ENCODE measurements at regions not wholly inside any gene's neighbourhood (a gene's known extent, or its start where the extent isn't known, plus 50 kb on each side); places are given as distances from the start of the nearest gene placed in this dataset.

DNA sequence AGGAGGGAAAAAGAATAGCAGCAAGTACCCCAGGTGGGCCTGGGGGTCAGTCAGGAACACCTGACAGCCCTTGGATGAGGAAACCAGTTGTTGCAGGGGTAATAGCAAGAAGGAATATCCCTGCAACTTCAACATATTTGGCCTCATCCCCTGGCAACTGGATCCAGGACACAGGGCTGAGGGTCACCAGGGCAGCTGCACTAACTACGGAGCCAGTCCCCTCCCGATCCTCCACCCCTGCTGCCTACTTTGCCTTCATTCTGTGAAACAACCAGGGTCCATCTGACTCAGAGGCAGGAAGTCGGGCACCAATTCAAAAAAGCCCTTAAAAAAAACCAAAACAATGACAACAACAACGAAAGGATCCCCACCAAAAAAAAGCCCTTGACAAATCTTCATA, 52.9 kb downstream of the FRMPD3 start:
- no peak overlapping the region for H3K27ac ChIP-seq
- TF ChIP-seq, protein P1, sequence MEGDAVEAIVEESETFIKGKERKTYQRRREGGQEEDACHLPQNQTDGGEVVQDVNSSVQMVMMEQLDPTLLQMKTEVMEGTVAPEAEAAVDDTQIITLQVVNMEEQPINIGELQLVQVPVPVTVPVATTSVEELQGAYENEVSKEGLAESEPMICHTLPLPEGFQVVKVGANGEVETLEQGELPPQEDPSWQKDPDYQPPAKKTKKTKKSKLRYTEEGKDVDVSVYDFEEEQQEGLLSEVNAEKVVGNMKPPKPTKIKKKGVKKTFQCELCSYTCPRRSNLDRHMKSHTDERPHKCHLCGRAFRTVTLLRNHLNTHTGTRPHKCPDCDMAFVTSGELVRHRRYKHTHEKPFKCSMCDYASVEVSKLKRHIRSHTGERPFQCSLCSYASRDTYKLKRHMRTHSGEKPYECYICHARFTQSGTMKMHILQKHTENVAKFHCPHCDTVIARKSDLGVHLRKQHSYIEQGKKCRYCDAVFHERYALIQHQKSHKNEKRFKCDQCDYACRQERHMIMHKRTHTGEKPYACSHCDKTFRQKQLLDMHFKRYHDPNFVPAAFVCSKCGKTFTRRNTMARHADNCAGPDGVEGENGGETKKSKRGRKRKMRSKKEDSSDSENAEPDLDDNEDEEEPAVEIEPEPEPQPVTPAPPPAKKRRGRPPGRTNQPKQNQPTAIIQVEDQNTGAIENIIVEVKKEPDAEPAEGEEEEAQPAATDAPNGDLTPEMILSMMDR (IDR thresholded peaks at IDR 0.05): no peak
- no peak for TF ChIP-seq ZFX (IDR thresholded peaks at IDR 0.05; ENCODE audit: borderline replicate concordance)

DNA sequence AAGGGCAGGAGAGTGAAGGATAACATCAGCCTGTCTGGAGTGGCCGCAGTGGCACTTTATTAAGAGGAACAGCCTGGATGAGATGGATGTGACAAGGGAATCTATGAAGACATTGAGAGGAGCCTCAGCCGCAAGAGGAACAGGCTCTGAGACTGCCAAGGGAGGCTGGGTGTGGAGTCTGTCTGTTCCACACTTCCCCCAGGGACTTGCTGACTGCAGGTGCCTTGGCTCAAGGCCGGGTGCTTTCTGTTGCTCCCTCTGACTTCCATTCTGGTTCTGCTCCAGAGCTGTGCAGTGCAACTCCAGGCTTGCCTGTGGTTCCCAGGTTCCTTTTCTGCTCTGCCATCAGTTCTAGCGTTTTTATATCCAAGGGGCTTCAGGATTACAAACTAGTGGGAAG, 54.6 kb downstream of the FRMPD3 start:
- TF ChIP-seq, protein P1 (IDR thresholded peaks at IDR 0.05): no peak
- TF ChIP-seq ZFX (IDR thresholded peaks at IDR 0.05; ENCODE audit: borderline replicate concordance): no peak

DNA sequence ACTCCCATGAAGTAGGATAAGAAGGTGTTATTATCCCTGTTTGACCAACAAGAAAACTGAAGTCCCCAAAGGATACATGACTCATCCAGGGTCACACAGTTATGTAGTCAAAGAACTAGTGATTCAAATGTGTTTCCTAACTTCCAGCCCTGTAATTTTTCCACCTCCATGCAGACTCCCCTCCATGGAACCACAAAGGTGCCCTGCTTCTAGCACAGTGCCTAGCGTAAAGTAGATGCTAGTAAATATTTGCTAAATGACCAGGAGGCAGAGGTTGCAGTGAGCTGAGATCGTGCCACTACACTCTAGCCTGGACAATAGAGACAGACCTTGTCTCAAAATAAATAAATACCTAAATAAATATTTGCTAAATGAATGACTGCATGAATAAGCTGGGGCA, 55.8 kb downstream of the FRMPD3 start:
- TF ChIP-seq, protein P1 (IDR thresholded peaks at IDR 0.05): no peak
- no peak for TF ChIP-seq ZFX (IDR thresholded peaks at IDR 0.05; ENCODE audit: borderline replicate concordance)
- no peak overlapping the region for H3K27ac ChIP-seq

More for the DNA sequence above, 54.6 kb downstream of the FRMPD3 start:
- H3K27ac ChIP-seq: no peak overlapping the region

- H3K27ac ChIP-seq: no peak overlapping the region
- TF ChIP-seq ZFX (IDR thresholded peaks at IDR 0.05; ENCODE audit: borderline replicate concordance): no peak
- TF ChIP-seq, protein P1 (IDR thresholded peaks at IDR 0.05): no peak
These were observed 57.2 kb downstream of the FRMPD3 start for GRCh38 chrX:107506596-107507031.

GRCh38 chrX:107507093-107507743, 57.8 kb downstream of the FRMPD3 start:
- no peak overlapping the region for H3K27ac ChIP-seq
- no peak for TF ChIP-seq ZFX (IDR thresholded peaks at IDR 0.05; ENCODE audit: borderline replicate concordance)
- TF ChIP-seq, protein P1 (IDR thresholded peaks at IDR 0.05): no peak

DNA sequence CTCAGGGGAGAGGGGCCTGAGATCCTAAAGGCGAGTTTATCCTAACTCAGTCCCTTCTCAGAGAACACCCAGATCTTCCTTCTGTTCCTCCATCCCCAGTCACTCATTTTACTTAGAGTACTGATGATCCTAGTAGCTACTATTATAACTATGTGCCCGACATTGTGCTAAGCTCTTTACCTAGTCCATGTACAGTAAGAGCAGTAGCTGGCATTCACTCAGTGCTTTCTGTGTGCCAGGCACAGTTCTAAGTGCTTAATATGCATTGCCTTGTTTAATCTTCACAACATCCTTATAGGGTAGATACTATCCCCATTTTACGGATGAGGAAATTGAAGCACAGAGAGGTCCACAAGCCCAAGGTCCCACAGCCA, 58.3 kb downstream of the FRMPD3 start:
- no peak overlapping the region for H3K27ac ChIP-seq
- TF ChIP-seq, protein P1 (IDR thresholded peaks at IDR 0.05): no peak
- TF ChIP-seq ZFX (IDR thresholded peaks at IDR 0.05; ENCODE audit: borderline replicate concordance): no peak

DNA sequence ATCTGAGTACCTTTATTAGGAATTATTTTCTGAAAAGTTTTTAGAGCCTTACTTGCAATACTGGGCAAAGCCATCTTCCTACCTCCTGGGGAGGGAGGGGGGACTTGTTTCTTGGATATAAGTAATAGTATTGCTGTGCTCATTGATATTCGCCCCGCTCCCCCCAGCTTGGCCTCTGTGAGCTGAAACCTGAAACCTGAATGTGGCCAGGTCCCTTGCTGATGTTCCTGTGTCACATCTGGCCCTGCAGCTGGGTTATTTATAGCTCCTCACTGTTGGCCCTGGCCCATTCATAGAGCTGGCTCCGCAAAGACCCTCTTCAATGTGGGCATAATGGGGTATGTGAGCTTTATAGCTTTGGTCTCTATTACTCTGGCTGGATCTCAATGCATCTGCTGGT, 59.5 kb downstream of the FRMPD3 start:
- no peak overlapping the region for H3K27ac ChIP-seq
- TF ChIP-seq ZFX (IDR thresholded peaks at IDR 0.05; ENCODE audit: borderline replicate concordance): no peak
- TF ChIP-seq, protein P1 (IDR thresholded peaks at IDR 0.05): no peak
